Loucy (cell line): ENCODE measurements at regions not wholly inside any gene's neighbourhood (a gene's known extent, or its start where the extent isn't known, plus 50 kb on each side); places are given as distances from the start of the nearest gene placed in this dataset.

Source experiments
- H2AFZ ChIP-seq: fragments of 200-600 bp; sonication (generic); 2 replicates; pipeline ENCODE4 v1.6.0; 2016; ENCODE audit warnings: antibody characterized with exemption, mild to moderate bottlenecking, low read length, moderate library complexity
- H3F3A ChIP-seq: fragments of 200-600 bp; 2 replicates; pipeline ENCODE4 v1.6.0; 2016; ENCODE audit warnings: antibody characterized with exemption, low read depth, mild to moderate bottlenecking
- H3K27me3 ChIP-seq: fragments of 200-600 bp; sonication (generic); 2 replicates; pipeline ENCODE4 v1.6.1; 2014; ENCODE audit warnings: low read length, mild to moderate bottlenecking; ENCODE audit not compliant: insufficient read depth, poor library complexity, severe bottlenecking
- H3K36me3 ChIP-seq: fragments of 200-600 bp; sonication (generic); 2 replicates; pipeline ENCODE4 v1.6.1; 2016; ENCODE audit warnings: low read length; ENCODE audit not compliant: insufficient read depth
- H3K4me1 ChIP-seq: fragments of 200-600 bp; sonication (generic); 2 replicates; pipeline ENCODE4 v1.5.1; 2014; ENCODE audit warnings: low read length, mild to moderate bottlenecking; ENCODE audit not compliant: insufficient read depth, poor library complexity, severe bottlenecking
- H3K4me2 ChIP-seq: fragments of 200-600 bp; sonication (generic); 2 replicates; pipeline ENCODE4 v1.6.0; 2014; ENCODE audit warnings: antibody characterized with exemption, low read length, low read depth, mild to moderate bottlenecking; ENCODE audit not compliant: poor library complexity, severe bottlenecking
- H3K4me3 ChIP-seq: fragments of 200-600 bp; sonication (generic); 2 replicates; pipeline ENCODE4 v1.5.1; 2014; ENCODE audit warnings: low read length, mild to moderate bottlenecking, mixed read lengths; ENCODE audit not compliant: poor library complexity, severe bottlenecking
- H3K79me2 ChIP-seq: fragments of 200-600 bp; sonication (generic); 2 replicates; pipeline ENCODE4 v1.6.1; 2014; ENCODE audit warnings: low read length; ENCODE audit not compliant: insufficient read depth
- H3K9ac ChIP-seq: fragments of 200-600 bp; sonication (generic); 2 replicates; pipeline ENCODE4 v1.6.0; 2014; ENCODE audit warnings: mild to moderate bottlenecking, low read depth, low read length, moderate library complexity; ENCODE audit not compliant: poor library complexity, severe bottlenecking
- H3K9me2 ChIP-seq: fragments of 200-600 bp; sonication (generic); replicated peaks from 2 replicates; pipeline ENCODE4 v1.6.1; 2016; ENCODE audit warnings: low read depth, low read length, mixed read lengths
- H3K9me3 ChIP-seq: fragments of 200-600 bp; sonication (generic); 2 replicates; pipeline ENCODE4 v1.6.1; 2014; ENCODE audit warnings: mild to moderate bottlenecking, antibody characterized with exemption, low read length, low read depth; ENCODE audit not compliant: insufficient read depth
- H4K20me1 ChIP-seq: fragments of 200-600 bp; sonication (generic); 2 replicates; pipeline ENCODE4 v1.6.0; 2014; ENCODE audit warnings: antibody characterized with exemption, low read length, mild to moderate bottlenecking; ENCODE audit not compliant: insufficient read depth, poor library complexity, severe bottlenecking
- EZH2phosphoT487 ChIP-seq: fragments of 200-600 bp; IDR thresholded peaks from 2 replicates; pipeline ENCODE4 v1.6.1; 2018; ENCODE audit warnings: antibody characterized with exemption, mild to moderate bottlenecking, moderate library complexity, borderline replicate concordance
- TF ChIP-seq, protein P1 (sequence below): fragments of 200-600 bp; sonication (generic); conservative IDR thresholded peaks from 2 replicates; pipeline ENCODE4 v1.5.1; 2014; ENCODE audit warnings: mild to moderate bottlenecking, antibody characterized with exemption, low read length

DNA sequence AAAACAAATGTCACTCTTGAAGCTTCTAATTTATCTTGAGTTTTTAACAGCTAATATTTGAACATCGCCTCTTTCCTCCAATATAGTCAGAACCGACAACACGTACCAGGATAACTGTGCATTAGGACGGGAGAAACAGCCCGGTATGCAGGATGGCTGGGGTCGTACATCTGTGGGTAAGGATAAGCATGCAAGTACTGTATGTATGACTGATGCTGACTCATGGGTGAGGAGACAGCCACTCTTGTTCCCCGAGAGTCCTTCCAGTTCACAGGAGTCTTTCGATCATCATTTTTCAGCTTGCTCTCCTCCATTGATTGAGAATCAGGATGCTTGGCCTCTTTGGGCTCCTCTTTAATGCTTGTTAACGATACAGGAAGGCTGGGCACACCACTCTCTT, 102.3 kb downstream of the ZNF608 start:
- H3K27me3 ChIP-seq = peaks cover 87% of the 10 kb centered on the region
- H3K79me2 ChIP-seq = no peaks in the 10 kb centered on the region
- H3K9ac ChIP-seq = no peak overlapping the region
- TF ChIP-seq, protein P1, sequence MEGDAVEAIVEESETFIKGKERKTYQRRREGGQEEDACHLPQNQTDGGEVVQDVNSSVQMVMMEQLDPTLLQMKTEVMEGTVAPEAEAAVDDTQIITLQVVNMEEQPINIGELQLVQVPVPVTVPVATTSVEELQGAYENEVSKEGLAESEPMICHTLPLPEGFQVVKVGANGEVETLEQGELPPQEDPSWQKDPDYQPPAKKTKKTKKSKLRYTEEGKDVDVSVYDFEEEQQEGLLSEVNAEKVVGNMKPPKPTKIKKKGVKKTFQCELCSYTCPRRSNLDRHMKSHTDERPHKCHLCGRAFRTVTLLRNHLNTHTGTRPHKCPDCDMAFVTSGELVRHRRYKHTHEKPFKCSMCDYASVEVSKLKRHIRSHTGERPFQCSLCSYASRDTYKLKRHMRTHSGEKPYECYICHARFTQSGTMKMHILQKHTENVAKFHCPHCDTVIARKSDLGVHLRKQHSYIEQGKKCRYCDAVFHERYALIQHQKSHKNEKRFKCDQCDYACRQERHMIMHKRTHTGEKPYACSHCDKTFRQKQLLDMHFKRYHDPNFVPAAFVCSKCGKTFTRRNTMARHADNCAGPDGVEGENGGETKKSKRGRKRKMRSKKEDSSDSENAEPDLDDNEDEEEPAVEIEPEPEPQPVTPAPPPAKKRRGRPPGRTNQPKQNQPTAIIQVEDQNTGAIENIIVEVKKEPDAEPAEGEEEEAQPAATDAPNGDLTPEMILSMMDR = no peak
- TF ChIP-seq EZH2phosphoT487 = no peak
- no peaks in the 10 kb centered on the region for H3K9me2 ChIP-seq
- no peak overlapping the region for H3K4me2 ChIP-seq
- no peaks in the 10 kb centered on the region for H4K20me1 ChIP-seq
- peaks cover 2% of the 10 kb centered on the region for H3K4me1 ChIP-seq
- no peak overlapping the region for H3K4me3 ChIP-seq
- no peak overlapping the region for H2AFZ ChIP-seq
- no peaks in the 10 kb centered on the region for H3K9me3 ChIP-seq
- no peaks in the 10 kb centered on the region for H3K36me3 ChIP-seq
- no peaks in the 10 kb centered on the region for H3F3A ChIP-seq

DNA sequence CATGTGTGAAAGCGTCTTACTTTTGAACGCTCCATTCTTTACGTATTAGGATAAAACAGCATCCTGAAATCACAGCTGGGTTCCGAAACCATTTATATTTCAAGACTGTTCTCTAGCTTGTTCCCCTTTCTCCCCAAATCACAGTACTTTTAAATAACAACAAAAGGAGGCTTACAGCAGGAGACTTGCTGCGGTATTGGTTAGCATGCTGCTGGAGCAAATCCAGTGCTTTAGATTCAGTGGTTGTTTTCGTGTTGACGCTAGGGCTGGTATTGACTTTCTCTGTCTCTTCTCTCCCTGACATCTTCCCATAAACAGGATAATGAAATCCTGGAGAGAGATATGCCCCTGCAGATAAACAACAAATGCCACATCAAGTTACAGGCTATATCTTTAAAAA, 103.1 kb downstream of the ZNF608 start:
- Histone ChIP-seq H3K9me2 (no peaks in the 10 kb centered on the region), H4K20me1 (no peaks in the 10 kb centered on the region), H3K27me3 (peaks cover 84% of the 10 kb centered on the region), H3K36me3 (no peaks in the 10 kb centered on the region), H3K9ac (no peak overlapping the region), H3K79me2 (no peaks in the 10 kb centered on the region), H3K9me3 (no peaks in the 10 kb centered on the region), H3K4me2 (no peak overlapping the region), H2AFZ (no peak overlapping the region), H3F3A (no peaks in the 10 kb centered on the region), H3K4me3 (no peak overlapping the region), H3K4me1 (no peaks in the 10 kb centered on the region)
- TF ChIP-seq, protein P1 = no peak
- TF ChIP-seq EZH2phosphoT487 = no peak

DNA sequence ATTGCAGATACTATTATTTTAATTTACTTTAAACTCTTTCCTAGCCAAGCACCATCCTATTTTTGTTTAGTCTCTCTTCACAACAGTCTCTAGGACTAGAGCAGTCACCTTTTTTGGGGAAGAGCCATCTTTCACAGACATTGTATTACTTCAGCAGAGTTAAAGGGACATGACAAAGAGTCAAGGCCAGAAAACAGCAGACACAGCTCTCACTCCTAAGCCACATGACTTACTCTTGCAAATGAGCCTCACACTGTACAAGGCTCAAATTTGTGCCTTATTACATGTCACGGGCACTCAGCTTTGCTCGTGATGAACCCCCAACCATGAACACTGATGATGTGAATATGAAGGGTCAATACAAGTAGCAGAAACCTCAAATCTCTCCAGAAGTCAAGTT, 104.3 kb downstream of the ZNF608 start:
- Histone ChIP-seq H2AFZ (no peak overlapping the region), H3K9ac (no peak overlapping the region), H3K4me1 (no peaks in the 10 kb centered on the region), H3F3A (no peaks in the 10 kb centered on the region), H3K9me2 (no peaks in the 10 kb centered on the region), H4K20me1 (no peaks in the 10 kb centered on the region), H3K4me3 (no peak overlapping the region), H3K79me2 (no peaks in the 10 kb centered on the region), H3K27me3 (peaks cover 72% of the 10 kb centered on the region), H3K4me2 (no peak overlapping the region), H3K36me3 (no peaks in the 10 kb centered on the region), H3K9me3 (no peaks in the 10 kb centered on the region)
- TF ChIP-seq, protein P1 = no peak
- TF ChIP-seq EZH2phosphoT487 = no peak
